DMS53 treated with DMSO at 0.1 percent for 48 hours (cell line): ENCODE measurements at regions not wholly inside any gene's neighbourhood (a gene's known extent, or its start where the extent isn't known, plus 50 kb on each side); places are given as distances from the start of the nearest gene placed in this dataset.

ENCODE experiments used
- DNase-seq: peaks from one replicate; lab custom pipeline; 2025; ENCODE audit not compliant: unreplicated experiment; lab: John Stamatoyannopoulos, UW

DNA sequence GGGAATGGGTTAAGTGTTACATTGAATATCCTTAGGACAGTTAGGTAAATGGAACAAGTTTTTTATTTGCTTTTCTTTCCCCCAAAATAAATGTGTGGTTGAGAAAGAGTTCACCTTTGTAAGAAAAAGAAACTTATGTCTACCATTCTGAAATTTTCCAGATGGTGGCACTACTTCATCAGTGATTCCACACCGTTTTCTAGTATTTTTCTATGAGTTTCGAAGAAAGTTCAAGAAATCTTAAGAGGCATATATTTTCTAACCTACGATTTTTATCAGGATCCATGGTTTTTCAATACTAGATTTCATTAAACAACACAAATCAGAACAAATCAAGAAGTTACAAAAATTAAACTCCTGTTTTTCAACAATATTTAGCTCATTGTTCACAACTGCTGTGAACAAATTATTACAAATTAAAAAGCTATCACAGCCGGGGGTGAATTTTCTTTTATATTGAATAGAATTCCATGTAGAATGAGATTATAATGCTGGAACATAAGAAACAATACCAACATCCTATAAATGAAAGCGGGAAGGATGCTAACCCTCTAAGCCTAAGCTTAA is 163.1 kb upstream of the NPVF start:
- DNase-seq, result peak; percentile 34

DNA sequence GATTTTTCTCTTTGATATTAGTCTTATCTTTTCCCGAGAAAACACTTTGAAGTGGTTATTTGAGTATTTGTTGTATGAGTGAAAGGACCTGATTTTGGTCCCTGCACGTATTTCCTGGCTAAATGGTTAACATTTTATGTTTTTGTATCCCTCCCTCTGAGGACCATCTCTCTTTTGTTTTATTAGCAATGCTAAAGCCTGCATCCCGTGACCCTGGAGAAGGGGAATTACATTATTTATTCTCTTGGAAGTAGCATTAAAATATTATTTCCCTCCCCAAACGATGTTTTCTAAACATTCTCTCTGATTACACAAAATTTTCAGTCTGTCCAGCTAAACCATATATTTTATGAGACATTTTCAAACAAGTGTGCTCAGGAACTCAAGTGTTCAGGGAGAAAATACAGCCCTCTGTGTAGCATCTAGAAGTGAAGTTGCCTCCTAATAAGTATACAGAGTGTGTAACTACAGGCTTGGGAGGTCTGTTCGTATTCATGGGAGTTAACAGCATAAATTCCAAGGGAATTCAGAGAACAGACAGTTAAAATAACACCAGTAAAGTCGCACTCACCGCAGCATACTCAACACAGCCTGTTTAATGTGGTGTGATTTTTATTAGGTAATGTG is 163.8 kb upstream of the NPVF start:
- DNase-seq, result no peak

DNA sequence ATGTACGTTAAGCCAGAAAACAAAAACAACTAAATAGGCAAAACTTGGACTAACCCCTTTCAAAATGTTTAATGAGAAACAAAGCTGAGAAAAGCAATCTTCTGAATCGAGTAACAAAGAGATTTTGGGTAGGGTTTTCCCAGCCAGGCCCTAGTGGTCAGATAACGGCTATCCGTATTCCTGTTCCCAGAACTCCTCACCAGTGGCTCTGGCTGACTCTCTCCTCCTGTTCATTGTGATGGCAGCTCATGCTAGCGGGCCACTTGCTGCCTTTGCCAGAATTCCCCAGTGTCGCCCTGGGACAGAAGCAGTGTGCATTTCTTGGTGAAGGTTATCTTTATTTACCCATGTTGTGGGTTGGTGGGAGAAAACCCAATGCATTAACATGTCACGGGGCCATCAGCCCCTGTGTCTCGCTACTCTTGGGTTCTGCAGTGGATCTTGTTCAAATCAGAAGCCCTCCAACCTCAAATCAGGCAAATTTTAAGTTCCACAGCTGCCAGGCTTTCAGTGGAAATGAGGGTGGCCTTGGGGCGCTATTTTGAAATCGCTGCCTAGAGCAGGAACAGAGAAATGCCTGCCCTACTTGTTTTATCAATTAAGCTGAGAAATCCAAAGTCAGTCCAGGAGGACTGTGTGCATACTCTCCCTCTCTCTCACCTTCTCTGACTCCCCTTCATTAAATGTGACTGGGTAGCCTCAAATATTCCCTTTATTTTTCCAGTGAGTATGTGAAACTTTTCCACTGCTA is 164.5 kb upstream of the NPVF start:
- no peak for DNase-seq

DNA sequence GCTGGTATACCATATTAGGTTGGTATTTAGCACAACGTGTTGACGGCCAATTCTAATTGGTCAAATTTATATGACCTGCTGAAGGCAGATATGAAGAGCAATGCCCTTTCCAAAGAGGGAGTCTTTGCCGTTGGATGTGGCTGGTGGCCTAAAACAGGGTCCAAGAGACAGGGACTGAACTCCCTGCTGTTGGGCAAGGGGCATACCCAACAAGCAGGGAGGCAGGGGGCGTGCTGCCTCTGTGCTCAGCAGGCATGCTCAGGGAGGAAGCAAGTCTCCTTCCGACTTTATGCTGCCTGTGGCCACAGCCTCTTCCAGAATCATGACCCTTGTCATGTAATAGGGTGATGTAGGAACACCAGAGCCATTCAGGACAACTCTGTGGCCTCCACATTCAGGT is 167.7 kb upstream of the NPVF start:
- no peak for DNase-seq

DNA sequence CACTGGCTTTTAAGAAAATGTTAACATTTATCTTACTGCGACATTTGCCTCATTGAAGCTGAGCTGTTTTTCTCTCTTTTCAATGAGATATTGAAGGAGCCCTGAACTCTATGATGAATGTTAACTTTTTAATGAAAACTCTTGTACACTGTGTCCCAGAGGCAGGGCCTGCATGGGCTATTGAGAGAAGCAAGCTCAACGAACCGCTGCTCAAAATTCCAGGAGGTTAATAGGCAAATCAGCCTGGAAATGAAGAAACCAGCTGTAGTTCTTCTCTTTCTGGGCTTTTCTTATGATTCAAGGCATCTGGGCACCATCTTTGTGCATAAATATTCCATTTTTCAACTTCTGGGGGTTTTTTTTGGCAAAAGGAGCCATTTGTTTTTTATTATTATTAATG is 168.4 kb upstream of the NPVF start:
- DNase-seq, result no peak

DNA sequence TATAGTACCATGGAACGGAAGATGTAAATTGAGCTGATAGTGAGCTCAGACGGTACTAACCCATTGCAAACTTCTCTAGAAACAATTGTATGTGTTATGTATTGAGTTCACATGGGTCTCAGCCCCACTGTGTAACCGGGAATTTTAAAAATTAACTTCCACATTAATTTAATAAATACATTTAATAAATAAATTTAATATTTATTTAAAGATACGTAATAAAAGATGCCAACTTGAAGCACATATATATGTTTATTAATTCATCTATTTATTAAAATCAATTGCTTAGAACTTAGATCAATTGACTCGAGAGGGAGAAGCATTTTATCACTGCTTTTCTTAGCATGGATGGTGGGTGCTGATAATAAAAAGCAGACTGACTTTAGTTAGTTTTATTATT is 170.1 kb upstream of the NPVF start:
- no peak for DNase-seq

DNA sequence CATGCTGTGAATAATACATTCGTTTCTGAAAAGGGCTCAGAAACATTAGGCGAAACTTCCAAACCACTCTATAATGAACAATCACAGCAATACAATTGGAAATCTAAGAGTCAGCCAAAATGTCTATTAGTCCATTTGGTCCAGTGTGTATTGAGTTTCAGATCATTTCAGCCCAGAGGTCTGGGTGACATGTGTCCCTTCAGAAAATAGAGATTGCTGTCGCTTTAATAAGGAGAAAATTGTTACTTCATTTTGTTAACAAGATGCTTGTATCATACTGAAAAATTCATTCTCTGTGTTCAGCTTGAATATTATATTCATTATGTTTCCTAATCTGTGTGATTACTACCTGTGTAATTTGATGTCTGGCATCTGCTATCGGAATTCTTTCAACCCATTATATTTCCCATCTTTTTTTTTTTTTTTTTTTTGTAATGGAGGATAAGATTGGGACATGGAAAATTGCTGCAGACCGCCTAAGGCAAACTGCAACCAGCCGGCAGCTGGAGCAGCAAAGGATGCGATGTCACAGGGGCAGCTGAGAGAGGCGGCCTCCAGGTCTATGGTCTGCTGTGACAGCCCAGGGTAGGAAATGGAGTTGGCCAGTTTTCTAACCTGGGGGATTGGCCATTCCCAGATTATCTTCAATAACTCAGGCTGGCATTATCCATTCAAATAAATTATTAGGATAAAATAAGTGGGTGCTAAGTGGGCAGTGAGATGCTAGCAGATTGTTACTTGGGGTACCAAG is 170.9 kb upstream of the NPVF start:
- DNase-seq, result no peak

DNA sequence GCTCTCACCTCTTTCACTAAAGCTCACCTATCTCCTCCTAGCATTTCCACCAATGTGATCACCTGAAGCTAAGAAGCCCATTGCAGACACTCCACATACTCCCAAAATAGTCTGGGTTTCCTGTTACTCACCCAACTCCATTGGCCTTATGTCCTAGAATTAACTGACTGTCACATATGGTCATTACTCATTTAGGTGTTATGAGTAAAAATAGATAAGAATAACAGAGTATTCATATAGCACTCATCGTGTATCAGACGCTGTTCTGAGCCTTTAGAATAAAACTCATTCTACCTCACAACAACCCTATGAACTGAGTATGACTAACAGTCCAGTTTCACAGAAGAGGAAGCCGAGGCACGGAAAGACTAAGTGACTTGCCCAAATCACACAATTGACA is 174.2 kb upstream of the NPVF start:
- no peak for DNase-seq

DNA sequence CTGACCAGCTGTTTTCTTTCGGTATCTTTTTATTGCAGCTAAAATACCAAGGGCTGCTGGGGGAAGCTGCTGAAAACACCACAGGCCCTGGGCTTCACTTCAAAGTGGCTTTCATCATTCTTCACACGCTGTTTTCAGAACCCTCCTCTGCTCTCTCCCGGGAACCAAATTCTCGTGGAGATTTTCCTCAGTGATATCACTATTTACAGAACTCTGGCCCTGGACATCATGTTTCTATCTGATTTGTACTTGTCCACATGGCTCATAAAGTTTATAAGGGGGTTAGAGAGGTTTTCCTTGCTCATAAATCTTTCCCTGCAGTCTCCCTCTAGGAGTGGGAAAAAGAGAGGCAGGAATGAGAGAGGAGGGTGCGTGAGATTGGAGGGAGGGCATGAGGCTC is 177.4 kb upstream of the NPVF start:
- DNase-seq, result no peak

DNA sequence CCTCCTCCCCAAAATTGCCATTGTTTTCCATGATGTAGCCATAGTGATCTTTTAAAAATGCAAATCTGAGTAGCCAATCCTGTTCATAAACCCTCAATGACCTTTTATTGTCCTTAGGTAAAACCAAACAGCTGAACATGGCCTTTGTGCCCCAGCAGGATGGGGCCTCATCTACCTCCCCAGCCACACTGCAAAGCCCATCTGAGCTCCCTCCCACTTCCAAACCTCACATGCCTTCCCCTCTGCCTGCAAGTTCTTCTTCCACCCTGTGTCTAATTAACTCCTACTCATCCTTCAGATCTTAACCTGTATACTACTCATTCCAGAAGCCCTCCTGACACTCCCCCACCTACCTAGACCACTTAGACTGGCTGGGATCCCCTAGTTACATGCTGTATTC is 178.8 kb upstream of the NPVF start:
- no peak for DNase-seq

DNA sequence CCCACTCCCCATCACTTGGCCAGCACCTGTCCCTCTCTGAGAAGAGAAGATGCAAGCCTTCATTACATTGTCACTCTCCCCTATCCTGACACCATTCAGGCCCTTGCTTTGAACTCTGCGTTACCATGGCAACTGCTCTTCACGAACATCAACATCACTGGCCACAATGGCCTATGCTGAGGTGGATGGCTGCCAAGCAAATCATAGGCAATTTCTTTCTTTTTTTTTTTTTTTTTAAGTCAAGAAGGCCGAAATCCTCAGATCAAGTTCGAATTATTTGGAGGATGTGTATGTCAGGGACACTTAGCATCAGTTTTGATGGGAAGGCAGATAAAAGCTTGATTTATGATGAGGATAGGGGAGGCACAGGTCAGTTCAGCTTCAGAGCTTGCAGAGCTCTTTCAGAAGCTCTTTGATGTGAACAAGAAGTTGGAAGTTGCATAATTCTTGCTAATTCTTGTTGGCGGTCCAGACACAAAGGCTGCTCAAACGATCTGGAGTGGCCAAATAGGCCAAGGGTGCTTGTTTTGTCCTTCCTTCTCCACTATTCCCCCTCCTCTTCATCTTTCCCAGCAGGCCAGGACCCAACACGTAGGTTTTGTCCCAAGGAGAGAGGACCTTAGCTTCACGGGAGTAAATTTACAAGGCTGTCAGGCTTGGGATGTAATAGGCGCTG is 179.9 kb upstream of the NPVF start:
- peak; percentile 62 for DNase-seq

DNA sequence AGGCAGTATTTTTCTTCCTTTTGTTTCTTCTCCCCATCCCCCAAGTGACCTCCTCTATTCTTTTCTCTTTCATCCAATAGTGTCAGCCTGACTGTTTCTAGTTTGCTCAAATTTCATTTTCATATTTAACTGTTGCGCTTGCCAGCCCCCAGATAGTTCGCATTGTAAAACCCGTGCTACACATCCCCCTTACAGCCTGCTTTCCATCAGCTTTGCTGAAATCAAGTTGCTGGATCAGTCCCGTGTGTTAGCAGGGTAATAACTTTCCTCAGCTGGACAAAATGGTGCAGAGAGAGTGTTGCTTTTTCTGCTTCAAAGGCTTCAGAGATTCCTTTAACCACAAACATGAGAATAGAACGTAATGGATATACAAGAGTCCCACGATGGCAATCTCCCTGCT is 180.6 kb upstream of the NPVF start:
- no peak for DNase-seq

DNA sequence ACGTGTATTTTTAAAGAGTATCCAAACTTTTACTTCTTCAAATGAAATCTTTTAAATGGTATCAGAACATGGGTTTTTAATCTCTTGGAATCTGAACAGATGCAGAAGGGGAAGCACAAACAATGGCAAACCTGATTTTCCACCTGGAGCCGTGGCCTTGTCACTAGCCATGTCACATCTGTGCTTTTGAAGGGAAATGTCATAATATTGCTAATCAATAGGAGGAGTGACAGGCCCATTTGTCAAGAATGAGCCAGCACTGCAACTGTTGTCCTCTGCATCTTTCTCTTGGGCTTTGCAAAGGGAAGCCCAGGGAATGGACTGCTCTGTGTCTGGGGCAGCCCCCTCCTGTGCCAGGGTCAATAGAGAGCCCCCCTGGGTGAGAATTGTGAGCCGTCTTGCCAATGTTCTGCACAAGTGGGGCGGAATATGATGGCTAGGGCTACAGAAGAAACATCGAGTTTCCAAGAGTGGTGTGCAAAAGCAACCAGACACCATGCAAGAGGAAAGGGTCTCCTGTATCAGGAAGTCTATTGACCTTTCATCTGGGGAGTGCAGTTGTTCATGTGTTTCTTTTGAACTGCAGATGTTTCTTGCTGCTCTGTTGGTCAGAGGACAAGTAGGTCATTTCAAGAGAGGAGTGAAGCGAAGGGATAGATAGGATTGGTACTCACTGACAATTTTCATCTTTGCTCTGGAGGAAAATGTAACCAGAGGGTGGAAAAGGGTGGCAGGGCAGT is 181.8 kb upstream of the NPVF start:
- no peak for DNase-seq

DNA sequence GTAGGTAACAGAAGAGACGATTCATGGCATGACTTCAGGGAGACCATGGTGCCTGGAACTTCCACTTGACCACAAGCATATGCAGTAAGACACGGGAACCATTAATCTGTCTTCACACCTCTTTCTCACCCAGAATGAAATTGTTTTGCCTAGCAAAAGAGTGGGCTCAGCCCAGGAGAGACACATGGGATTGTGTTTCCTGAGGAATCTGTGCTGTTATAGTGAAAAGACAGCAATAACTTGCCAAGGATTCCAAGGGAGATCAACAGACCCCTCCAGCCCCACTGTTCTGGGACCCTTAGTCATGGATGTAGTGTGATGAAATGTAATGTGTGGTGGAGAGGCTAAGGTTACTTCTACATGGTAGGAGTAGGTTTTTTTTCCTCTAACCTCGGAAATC is 192.5 kb upstream of the NPVF start:
- DNase-seq, result no peak

DNA sequence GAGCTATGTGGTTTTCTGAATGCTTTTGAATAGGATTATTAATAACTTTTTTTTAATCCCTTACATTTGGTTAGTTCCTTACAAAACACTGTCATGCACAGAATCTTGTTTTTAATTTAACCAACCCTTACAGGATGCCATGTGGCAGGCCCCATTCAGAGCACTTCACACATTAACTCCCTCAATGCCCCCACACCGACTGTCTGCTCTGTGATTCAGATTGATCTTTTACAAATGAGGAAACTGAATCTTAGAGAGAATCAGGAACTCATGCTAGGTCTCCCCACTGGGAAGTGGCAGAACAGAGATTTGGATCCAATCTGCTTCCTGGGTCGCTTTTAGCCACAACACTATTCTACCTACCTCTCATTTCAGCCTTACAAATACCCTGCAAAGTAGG is 195.8 kb upstream of the NPVF start:
- no peak for DNase-seq

DNA sequence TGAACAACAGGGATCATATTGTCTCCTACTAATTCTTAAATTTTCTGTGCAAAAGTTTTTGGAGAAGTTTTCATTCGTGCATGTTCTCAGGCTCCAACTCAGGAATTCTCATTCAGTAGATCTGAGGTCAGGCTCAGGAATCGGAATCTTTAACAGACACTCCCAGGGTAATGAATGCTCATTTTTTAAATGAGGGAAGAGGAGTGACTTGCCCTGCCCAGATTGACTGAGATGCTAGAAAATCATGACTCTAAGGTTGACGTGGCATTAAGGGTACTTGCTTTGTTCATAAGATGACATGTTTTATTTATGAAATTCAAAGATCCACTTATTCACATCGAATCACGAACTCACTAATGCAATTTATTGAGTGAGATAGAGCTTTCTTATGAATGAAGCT is 196.6 kb upstream of the NPVF start:
- no peak for DNase-seq

DNA sequence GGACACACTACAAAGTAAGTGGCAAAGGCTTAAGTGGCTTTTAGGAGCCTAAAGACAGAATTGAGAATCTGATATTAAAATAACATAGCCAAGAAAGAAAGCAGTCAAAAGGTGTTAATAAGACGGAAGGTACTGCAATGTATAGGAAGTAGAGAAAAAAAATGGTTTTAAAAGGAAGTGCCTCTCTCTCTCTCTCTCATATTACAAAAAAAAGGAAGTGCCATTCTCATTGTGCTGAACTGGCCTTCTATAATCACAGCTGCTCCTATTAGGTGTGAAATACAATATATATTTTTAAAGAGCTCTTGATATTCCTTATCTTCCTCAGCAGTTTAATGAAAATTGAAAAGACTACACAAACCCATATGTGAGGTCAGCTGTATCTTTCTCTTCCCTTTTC is 199.4 kb upstream of the NPVF start:
- no peak for DNase-seq

DNA sequence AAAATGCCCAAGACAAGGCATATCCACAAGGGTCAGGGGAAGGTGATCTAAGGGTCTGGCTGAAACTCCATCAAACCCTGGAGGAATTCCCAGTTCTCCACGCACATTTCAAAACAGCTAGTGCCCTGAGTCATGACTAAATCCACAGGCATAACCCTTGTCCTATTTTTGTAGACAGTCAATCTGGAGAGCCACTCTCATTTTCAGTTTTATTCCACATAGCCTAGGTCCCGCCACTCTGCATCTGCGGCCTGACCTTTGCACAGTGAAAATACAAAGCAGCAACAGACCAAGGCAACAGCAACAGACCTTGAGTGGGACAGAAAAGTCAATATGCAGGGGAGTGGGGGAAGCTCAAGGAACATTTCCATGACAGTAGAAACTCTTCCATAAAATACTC is 201.4 kb upstream of the NPVF start:
- DNase-seq, result no peak

DNA sequence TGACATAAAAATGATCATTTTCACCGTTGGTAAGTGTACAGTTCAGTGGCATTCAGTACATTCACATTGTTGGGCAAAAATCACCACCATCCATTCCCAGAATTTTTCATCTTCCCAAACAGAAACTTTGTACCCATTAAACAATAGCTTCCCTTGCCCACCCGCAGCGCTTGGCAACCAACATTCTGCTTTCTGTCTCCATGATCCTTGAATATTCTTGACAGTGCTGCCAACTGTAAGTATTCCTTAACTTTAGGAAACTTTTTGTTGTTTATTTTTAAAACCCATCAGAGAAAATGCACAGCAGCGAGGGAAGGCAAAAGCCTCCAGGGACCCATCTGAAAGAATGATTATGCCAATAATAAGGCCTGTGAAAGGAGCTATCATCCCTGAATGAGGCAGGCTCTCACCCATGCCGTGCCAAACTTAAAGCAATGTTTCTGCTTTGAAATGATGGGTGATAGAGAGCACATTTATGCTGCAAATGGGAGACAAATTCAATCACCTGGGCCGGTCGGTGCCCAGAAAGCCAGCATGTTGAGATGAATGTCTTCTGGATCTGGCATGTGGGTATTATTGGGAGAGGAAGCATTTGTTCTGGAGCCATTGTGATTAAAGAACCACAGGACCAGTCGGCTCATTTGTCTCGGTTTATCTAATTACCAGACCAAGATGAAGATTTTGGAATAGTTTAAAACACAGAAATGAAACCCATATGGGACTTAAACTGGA is 202.1 kb upstream of the NPVF start:
- DNase-seq, result no peak

DNA sequence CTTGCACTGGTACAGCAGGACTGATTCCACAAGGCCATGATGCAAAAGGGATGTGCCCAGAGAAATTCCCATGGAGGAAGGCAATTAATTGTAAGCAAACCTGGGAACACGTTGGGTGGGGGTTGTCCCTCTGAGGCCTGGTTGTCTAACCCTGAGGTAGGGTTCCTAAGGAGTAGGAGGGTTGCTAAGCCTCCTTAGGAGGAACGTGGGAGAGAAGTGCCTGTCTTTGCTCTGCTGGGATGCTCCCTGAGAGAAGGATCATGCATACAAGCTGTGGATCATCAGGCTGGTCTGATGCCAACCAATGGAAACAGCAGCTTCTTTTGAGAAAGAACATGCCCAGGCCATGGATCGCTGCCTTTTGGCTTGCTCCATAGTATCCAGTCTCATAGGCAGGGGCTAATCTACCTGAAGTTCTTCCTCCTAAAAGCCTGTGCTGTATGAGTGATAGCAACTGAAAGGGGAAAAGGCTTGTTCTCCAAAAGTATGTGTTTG is 203.7 kb upstream of the NPVF start:
- no peak for DNase-seq
